Body of pancreas (tissue), 4 donors: ENCODE measurements at regions not wholly inside any gene's neighbourhood (a gene's known extent, or its start where the extent isn't known, plus 50 kb on each side); places are given as distances from the start of the nearest gene placed in this dataset.

Experiments used
- ATAC-seq: fragments of 150-250 bp; one replicate; pipeline ENCODE4 v1.9.1; 2016
- DNase-seq, 4 donors: peaks; one replicate each; pipeline ENCODE4 v3.0.0-alpha.2; 2019
- H3K27ac ChIP-seq, 4 donors: fragments of 200-600 bp; sonication (generic); 1 replicate in 3 of 4; 2 replicates in 1 of 4; pipeline versions ENCODE4 v1.5.1 to v1.6.1; 2016 to 2019; ENCODE audit warnings: mild to moderate bottlenecking in 1 of 4, mixed read lengths in 1 of 4, moderate library complexity in 1 of 4
- H3K27me3 ChIP-seq, 2 donors: fragments of 200-600 bp; sonication (generic); one replicate each; pipeline ENCODE4 v1.6.0; 2016; ENCODE audit warnings: mild to moderate bottlenecking in 1 of 2
- H3K36me3 ChIP-seq, 2 donors: fragments of 200-600 bp; sonication (generic); replicated peaks in 1 of 2; 2 replicates each; pipeline ENCODE4 v1.5.1; 2016; ENCODE audit warnings: low read depth in 2 of 2; ENCODE audit not compliant: insufficient read depth in 1 of 2
- H3K4me1 ChIP-seq: fragments of 200-600 bp; sonication (generic); one replicate; pipeline ENCODE4 v1.6.0; 2016
- H3K4me3 ChIP-seq, 2 donors: fragments of 200-600 bp; sonication (generic); 1 replicate in 1 of 2; 2 replicates in 1 of 2; pipeline ENCODE4 v1.5.1; 2016 to 2019
- H3K9me3 ChIP-seq, 3 donors: fragments of 200-600 bp; sonication (generic); 1 replicate in 2 of 3; 2 replicates in 1 of 3; pipeline ENCODE4 v1.5.1; 2016
- CTCF ChIP-seq, 7 experiments: fragments of 450-650 bp in 4 of 7; fragments of 200-600 bp in 3 of 7; sonication (generic) in 3 of 7; IDR thresholded peaks; one replicate each; pipeline ENCODE4 v1.5.1; 2016 to 2019; ENCODE audit warnings: antibody characterized with exemption in 7 of 7
- POLR2A ChIP-seq, 3 donors: fragments of 450-650 bp; IDR thresholded peaks; one replicate each; pipeline ENCODE4 v1.6.1; 2016; ENCODE audit warnings: antibody characterized with exemption in 3 of 3, mild to moderate bottlenecking in 2 of 3
- WGBS, 2 donors: methylation state at CpG; one replicate each; pipeline ENCODE4 v1.1.5; 2017; 5-methylcytosine and 5-hydroxymethylcytosine counted together
- intact Hi-C: fragments of 100-400 bp; cut with DNase I; formaldehyde crosslinking; loops from one replicate; pipeline ENCODE4 v1.15.1; 2023

DNA sequence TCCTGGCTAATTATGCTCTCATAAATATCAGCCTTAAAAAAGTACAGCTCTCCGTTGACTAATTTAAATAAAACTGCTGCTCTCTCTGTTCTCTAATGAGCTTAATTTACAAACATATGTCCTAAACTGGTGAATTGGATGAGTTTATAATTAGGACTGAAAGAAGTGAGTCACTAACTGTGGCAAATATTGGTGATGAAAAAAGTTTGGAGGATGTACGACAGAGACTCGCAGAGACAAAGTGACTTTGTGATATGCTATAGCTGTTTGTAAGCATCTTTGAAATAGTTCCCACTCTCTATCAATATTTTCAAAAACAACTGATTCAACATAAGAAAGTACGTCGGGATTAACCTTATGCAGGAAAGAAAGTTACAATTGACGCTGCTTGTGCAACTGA, 138.9 kb upstream of the TMEFF2 start:
- H3K4me1 ChIP-seq, result no peaks in the 10 kb centered on the region
- intact Hi-C loops, result no loop called here
- H3K27ac ChIP-seq, result no peak overlapping the region
- TF ChIP-seq CTCF (IDR thresholded peaks at IDR 0.05) (no peak), POLR2A (IDR thresholded peaks at IDR 0.05) (no peak)
- H3K27me3 ChIP-seq, result no peaks in the 10 kb centered on the region
- DNase-seq, result no peak
- no peaks in the 10 kb centered on the region for H3K9me3 ChIP-seq
- H3K4me3 ChIP-seq, result no peak overlapping the region
- no peak for ATAC-seq
- no peaks in the 10 kb centered on the region for H3K36me3 ChIP-seq
- WGBS, 2 donors, result 75 to 84% methylated on average over 6 of the region's 6 CpGs

DNA sequence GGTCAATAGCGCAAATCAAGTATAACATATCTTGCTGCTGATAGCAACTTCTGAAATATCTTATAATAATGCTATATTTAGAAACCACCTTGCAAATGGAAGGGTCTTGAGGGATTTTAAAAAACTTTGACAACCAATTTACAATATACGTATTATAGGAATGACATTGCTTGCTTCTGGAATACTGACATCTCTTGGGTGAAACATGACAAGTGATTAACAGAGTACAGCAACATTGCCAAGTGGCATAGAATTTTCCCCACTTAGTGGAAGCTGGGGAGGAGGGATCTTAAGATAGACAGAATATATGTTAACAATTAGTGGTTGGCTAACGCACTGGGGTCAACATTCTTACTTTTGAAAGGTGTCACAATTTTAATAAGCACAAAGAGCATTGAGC, 133.6 kb upstream of the TMEFF2 start:
- no peaks in the 10 kb centered on the region for H3K36me3 ChIP-seq

GRCh38 chr2:192327576-192327975, 132.8 kb upstream of the TMEFF2 start:
- DNase-seq (no peak), ATAC-seq (no peak)
- Histone ChIP-seq H3K4me1 (no peaks in the 10 kb centered on the region), H3K4me3 (no peak overlapping the region), H3K27me3 (no peaks in the 10 kb centered on the region), H3K36me3 (no peaks in the 10 kb centered on the region), H3K27ac (no peak overlapping the region), H3K9me3 (no peaks in the 10 kb centered on the region)
- WGBS, 2 donors, result 42 to 52% methylated on average over 1 of the region's 1 CpG
- no peak for TF ChIP-seq POLR2A (IDR thresholded peaks at IDR 0.05)
- no peak for TF ChIP-seq CTCF (IDR thresholded peaks at IDR 0.05)
- intact Hi-C loops, result no loop called here

More for the DNA sequence above, 133.6 kb upstream of the TMEFF2 start:
- Histone ChIP-seq H3K4me3 (no peak overlapping the region), H3K27ac (no peak overlapping the region), H3K9me3 (no peaks in the 10 kb centered on the region), H3K4me1 (no peaks in the 10 kb centered on the region), H3K27me3 (no peaks in the 10 kb centered on the region)
- ATAC-seq, result no peak
- 73 to 79% methylated on average over 3 of the region's 3 CpGs for WGBS, 2 donors
- intact Hi-C loops, result no loop called here
- no peak for DNase-seq
- TF ChIP-seq CTCF (IDR thresholded peaks at IDR 0.05) (no peak), POLR2A (IDR thresholded peaks at IDR 0.05) (no peak)

GRCh38 chr2:192315543-192315942, 120.8 kb upstream of the TMEFF2 start:
- no peak for ATAC-seq
- Histone ChIP-seq H3K9me3 (no peaks in the 10 kb centered on the region), H3K27me3 (no peaks in the 10 kb centered on the region), H3K4me1 (no peaks in the 10 kb centered on the region), H3K27ac (no peak overlapping the region), H3K4me3 (no peak overlapping the region), H3K36me3 (no peaks in the 10 kb centered on the region)
- intact Hi-C loops, result no loop called here
- 87 to 90% methylated on average over 3 of the region's 3 CpGs for WGBS, 2 donors
- DNase-seq, result no peak
- TF ChIP-seq CTCF (IDR thresholded peaks at IDR 0.05) (no peak), POLR2A (IDR thresholded peaks at IDR 0.05) (no peak)

- WGBS, 2 donors, result 81 to 86% methylated on average over 17 to 26 of the region's 26 CpGs
- DNase-seq (no peak), ATAC-seq (no peak)
- TF ChIP-seq POLR2A (IDR thresholded peaks at IDR 0.05) (no peak), CTCF (IDR thresholded peaks at IDR 0.05) (no peak)
- Histone ChIP-seq H3K4me3 (no peak overlapping the region), H3K27me3 (no peaks in the 10 kb centered on the region), H3K4me1 (no peaks in the 10 kb centered on the region), H3K9me3 (no peaks in the 10 kb centered on the region), H3K36me3 (no peaks in the 10 kb centered on the region), H3K27ac (no peak overlapping the region)
- intact Hi-C loops, result no loop called here
These were observed 120.2 kb upstream of the TMEFF2 start for GRCh38 chr2:192314800-192315481.
